ENCODE measurements at regions not wholly inside any gene's neighbourhood (a gene's known extent, or its start where the extent isn't known, plus 50 kb on each side); places are given as distances from the start of the nearest gene placed in this dataset.

DNA sequence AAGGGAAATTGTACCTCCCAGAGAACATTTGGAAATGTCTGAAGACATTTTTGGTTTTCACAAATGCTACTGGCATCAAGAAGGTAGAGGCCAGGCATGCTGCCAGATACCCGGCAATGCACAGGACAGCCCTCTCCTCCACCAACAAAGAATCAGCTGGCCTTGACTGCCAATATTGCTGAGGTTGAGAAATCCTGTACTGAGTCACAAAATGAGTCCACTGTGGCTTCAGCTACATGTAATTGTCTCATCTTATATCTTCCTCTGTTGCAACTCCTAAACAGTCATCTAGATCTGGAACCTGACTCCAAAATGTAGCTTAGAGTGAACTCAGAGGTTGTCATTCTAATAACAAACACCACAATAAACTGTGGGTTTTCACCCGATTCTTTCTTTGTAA is 327.5 kb upstream of the POGK start:
- TF ChIP-seq, protein P1, sequence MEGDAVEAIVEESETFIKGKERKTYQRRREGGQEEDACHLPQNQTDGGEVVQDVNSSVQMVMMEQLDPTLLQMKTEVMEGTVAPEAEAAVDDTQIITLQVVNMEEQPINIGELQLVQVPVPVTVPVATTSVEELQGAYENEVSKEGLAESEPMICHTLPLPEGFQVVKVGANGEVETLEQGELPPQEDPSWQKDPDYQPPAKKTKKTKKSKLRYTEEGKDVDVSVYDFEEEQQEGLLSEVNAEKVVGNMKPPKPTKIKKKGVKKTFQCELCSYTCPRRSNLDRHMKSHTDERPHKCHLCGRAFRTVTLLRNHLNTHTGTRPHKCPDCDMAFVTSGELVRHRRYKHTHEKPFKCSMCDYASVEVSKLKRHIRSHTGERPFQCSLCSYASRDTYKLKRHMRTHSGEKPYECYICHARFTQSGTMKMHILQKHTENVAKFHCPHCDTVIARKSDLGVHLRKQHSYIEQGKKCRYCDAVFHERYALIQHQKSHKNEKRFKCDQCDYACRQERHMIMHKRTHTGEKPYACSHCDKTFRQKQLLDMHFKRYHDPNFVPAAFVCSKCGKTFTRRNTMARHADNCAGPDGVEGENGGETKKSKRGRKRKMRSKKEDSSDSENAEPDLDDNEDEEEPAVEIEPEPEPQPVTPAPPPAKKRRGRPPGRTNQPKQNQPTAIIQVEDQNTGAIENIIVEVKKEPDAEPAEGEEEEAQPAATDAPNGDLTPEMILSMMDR (IDR thresholded peaks at IDR 0.05; ENCODE audit: insufficient read depth, low read length) = no peak
- TF ChIP-seq POLR2AphosphoS5 (IDR thresholded peaks at IDR 0.05; ENCODE audit: low read depth) (no peak), GABPA (IDR thresholded peaks at IDR 0.05; ENCODE audit: low read depth) (no peak), SPI1 (IDR thresholded peaks at IDR 0.05; ENCODE audit: borderline replicate concordance, low read depth) (no peak)
- TF ChIP-seq, protein P2, sequence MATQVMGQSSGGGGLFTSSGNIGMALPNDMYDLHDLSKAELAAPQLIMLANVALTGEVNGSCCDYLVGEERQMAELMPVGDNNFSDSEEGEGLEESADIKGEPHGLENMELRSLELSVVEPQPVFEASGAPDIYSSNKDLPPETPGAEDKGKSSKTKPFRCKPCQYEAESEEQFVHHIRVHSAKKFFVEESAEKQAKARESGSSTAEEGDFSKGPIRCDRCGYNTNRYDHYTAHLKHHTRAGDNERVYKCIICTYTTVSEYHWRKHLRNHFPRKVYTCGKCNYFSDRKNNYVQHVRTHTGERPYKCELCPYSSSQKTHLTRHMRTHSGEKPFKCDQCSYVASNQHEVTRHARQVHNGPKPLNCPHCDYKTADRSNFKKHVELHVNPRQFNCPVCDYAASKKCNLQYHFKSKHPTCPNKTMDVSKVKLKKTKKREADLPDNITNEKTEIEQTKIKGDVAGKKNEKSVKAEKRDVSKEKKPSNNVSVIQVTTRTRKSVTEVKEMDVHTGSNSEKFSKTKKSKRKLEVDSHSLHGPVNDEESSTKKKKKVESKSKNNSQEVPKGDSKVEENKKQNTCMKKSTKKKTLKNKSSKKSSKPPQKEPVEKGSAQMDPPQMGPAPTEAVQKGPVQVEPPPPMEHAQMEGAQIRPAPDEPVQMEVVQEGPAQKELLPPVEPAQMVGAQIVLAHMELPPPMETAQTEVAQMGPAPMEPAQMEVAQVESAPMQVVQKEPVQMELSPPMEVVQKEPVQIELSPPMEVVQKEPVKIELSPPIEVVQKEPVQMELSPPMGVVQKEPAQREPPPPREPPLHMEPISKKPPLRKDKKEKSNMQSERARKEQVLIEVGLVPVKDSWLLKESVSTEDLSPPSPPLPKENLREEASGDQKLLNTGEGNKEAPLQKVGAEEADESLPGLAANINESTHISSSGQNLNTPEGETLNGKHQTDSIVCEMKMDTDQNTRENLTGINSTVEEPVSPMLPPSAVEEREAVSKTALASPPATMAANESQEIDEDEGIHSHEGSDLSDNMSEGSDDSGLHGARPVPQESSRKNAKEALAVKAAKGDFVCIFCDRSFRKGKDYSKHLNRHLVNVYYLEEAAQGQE (IDR thresholded peaks at IDR 0.05; ENCODE audit: insufficient replicate concordance, low read depth) = no peak
